ENCODE measurements at regions not wholly inside any gene's neighbourhood (a gene's known extent, or its start where the extent isn't known, plus 50 kb on each side); places are given as distances from the start of the nearest gene placed in this dataset.

- DNase-seq (ENCODE audit: missing footprints) (no peak), ATAC-seq (no peak)
- intact Hi-C loops (cut with DNase I): no loop called here
These were observed 257.2 kb downstream of the KIF4B start for GRCh38 chr5:155270725-155271124.

GRCh38 chr5:155274484-155274883 is 260.9 kb downstream of the KIF4B start:
- intact Hi-C loops (cut with DNase I): no loop called here
- no peak for DNase-seq (ENCODE audit: missing footprints)
- no peak for ATAC-seq

GRCh38 chr5:155275222-155275621 is 261.7 kb downstream of the KIF4B start:
- intact Hi-C loops (cut with DNase I): no loop called here
- no peak for ATAC-seq
- DNase-seq (ENCODE audit: missing footprints): no peak

- ATAC-seq: no peak
- intact Hi-C loops (cut with DNase I): no loop called here
- DNase-seq (ENCODE audit: missing footprints): no peak
These were observed 262.7 kb downstream of the KIF4B start for GRCh38 chr5:155276231-155276630.

- ATAC-seq: peak; percentile 42
- intact Hi-C loops (cut with DNase I): no loop called here
These were observed 265.0 kb downstream of the KIF4B start for GRCh38 chr5:155278532-155278931.

GRCh38 chr5:155282503-155283107 is 269.1 kb downstream of the KIF4B start:
- ATAC-seq (no peak), DNase-seq (ENCODE audit: missing footprints) (no peak)
- intact Hi-C loops (cut with DNase I): no loop called here

More at GRCh38 chr5:155278532-155278931, 265.0 kb downstream of the KIF4B start:
- no peak for DNase-seq (ENCODE audit: missing footprints)

GRCh38 chr5:155285706-155286105 is 272.2 kb downstream of the KIF4B start:
- no peak for ATAC-seq
- intact Hi-C loops (cut with DNase I): loop anchor here (5.0 kb wide), 1 partner anchor 78 kb away; no protein-coding TSS in a partner anchor
- DNase-seq (ENCODE audit: missing footprints): no peak

GRCh38 chr5:155290937-155291336 is 277.4 kb downstream of the KIF4B start:
- intact Hi-C loops (cut with DNase I): loop anchor here (10.0 kb wide), 1 partner anchor 194 kb away; no protein-coding TSS in a partner anchor
- ATAC-seq: no peak
- DNase-seq (ENCODE audit: missing footprints): no peak

GRCh38 chr5:155293605-155294178 is 280.1 kb downstream of the KIF4B start:
- intact Hi-C loops (cut with DNase I): loop anchor here (10.0 kb wide), 1 partner anchor 191 kb away; no protein-coding TSS in a partner anchor
- DNase-seq (ENCODE audit: missing footprints) (no peak), ATAC-seq (no peak)

- DNase-seq (ENCODE audit: missing footprints): no peak
- ATAC-seq: no peak
- intact Hi-C loops (cut with DNase I): loop anchor here (10.0 kb wide), 1 partner anchor 190 kb away; no protein-coding TSS in a partner anchor
These were observed 281.6 kb downstream of the KIF4B start for GRCh38 chr5:155295111-155295510.

GRCh38 chr5:155299386-155300005 is 285.9 kb downstream of the KIF4B start:
- ATAC-seq: peak; percentile 89
- peak; percentile 68 for DNase-seq (ENCODE audit: missing footprints)
- intact Hi-C loops (cut with DNase I): loop anchor here (10.0 kb wide), 1 partner anchor 185 kb away; no protein-coding TSS in a partner anchor

- DNase-seq (ENCODE audit: missing footprints) (no peak), ATAC-seq (no peak)
- intact Hi-C loops (cut with DNase I): no loop called here
These were observed 289.6 kb downstream of the KIF4B start for GRCh38 chr5:155303120-155303519.

- DNase-seq (ENCODE audit: missing footprints): no peak
- intact Hi-C loops (cut with DNase I): no loop called here
- no peak for ATAC-seq
These were observed 293.7 kb downstream of the KIF4B start for GRCh38 chr5:155307229-155307628.

GRCh38 chr5:155308289-155308688 is 294.7 kb downstream of the KIF4B start:
- DNase-seq (ENCODE audit: missing footprints) (no peak), ATAC-seq (no peak)
- intact Hi-C loops (cut with DNase I): no loop called here

GRCh38 chr5:155309021-155309746 is 295.6 kb downstream of the KIF4B start:
- no peak for ATAC-seq
- intact Hi-C loops (cut with DNase I): no loop called here
- no peak for DNase-seq (ENCODE audit: missing footprints)

GRCh38 chr5:155311721-155312120 is 298.2 kb downstream of the KIF4B start:
- no peak for DNase-seq (ENCODE audit: missing footprints)
- ATAC-seq: no peak
- intact Hi-C loops (cut with DNase I): no loop called here

- no peak for DNase-seq (ENCODE audit: missing footprints)
- intact Hi-C loops (cut with DNase I): no loop called here
- no peak for ATAC-seq
These were observed 300.0 kb downstream of the KIF4B start for GRCh38 chr5:155313518-155313917.

- ATAC-seq: no peak
- DNase-seq (ENCODE audit: missing footprints): no peak
- intact Hi-C loops (cut with DNase I): no loop called here
These were observed 302.6 kb downstream of the KIF4B start for GRCh38 chr5:155316070-155316714.

- intact Hi-C loops (cut with DNase I): no loop called here
- DNase-seq (ENCODE audit: missing footprints) (no peak), ATAC-seq (peak; percentile 64)
These were observed 319.1 kb downstream of the KIF4B start for GRCh38 chr5:155332618-155333017.
